ENCODE measurements at regions not wholly inside any gene's neighbourhood (a gene's known extent, or its start where the extent isn't known, plus 50 kb on each side); places are given as distances from the start of the nearest gene placed in this dataset.

DNA sequence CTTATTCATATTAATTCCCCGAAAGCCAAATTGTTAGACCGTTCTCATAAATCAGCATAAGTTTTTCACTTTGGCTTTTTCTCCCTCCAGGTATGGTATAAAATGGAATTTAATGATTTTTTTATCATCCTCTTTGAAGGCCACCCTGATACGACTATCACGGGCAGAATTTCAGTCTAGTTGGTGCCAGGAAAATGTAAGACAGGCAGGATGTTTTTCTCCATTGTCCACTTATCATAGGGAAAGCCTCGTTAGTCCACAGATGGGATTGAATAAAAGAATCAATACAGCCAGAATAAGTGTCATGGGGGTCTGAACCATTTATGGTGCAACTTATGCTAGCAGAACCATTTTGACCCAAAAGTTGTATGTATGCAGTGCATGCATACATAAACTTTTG lies 566.0 kb upstream of the ARGLU1 start:
- no peak for DNase-seq (ENCODE audit: extremely low spot score)
- TF ChIP-seq CTCF (IDR thresholded peaks at IDR 0.05; ENCODE audit: control extremely low read depth, extremely low read depth, low read depth, missing control alignments): no peak
- CTCF ChIA-PET: no interaction called here
- POLR2A ChIA-PET: no interaction called here

DNA sequence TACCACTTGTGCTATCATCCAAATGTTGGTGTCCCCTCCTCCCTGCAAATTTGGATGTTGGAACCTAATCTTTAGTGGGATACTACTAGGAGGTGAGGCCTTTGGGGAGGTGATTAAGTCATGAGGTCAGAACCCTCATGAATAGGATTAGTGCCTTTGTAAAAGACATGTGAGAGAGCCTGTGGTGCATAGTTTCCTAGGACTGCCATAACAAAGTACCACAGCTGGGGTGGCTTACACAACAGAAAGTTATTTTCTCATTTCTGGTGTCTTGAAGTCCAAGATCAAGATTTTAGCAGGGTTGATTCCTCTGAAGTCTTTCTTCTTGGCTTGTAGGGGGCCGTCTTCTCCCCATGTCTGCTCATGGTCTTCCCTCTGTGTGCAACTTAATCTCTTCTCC lies 562.6 kb upstream of the ARGLU1 start:
- POLR2A ChIA-PET: no interaction called here
- CTCF ChIA-PET: interaction anchor here (1.4 kb wide), 1 partner anchor 13 kb away, joined by 3 read pairs; no protein-coding TSS in a partner anchor
- no peak for DNase-seq (ENCODE audit: extremely low spot score)
- TF ChIP-seq CTCF (IDR thresholded peaks at IDR 0.05; ENCODE audit: control extremely low read depth, extremely low read depth, low read depth, missing control alignments): no peak

DNA sequence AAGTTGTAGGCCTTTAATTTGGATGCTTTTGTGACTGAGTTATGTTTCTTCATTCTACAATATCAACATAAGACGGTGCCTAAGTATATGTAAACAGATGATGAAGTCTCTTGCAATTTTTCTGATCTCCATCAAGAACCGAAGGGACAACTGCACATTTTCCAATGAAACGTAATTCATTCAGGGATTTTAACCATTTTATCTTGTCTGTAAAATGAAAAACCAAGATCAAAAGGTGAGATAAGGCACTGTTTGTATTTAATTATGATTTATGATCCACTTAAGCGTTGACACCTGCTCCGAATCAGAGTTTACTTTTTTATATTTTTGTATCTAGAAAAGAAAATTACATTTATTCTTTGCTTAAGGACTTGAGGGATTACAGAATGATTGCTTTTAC lies 556.8 kb upstream of the ARGLU1 start:
- ChIA-PET CTCF (interaction anchor here (1.3 kb wide), 1 partner anchor 10 kb away, joined by 3 read pairs; no protein-coding TSS in a partner anchor), POLR2A (no interaction called here)
- no peak for TF ChIP-seq CTCF (IDR thresholded peaks at IDR 0.05; ENCODE audit: control extremely low read depth, extremely low read depth, low read depth, missing control alignments)
- DNase-seq (ENCODE audit: extremely low spot score): no peak

DNA sequence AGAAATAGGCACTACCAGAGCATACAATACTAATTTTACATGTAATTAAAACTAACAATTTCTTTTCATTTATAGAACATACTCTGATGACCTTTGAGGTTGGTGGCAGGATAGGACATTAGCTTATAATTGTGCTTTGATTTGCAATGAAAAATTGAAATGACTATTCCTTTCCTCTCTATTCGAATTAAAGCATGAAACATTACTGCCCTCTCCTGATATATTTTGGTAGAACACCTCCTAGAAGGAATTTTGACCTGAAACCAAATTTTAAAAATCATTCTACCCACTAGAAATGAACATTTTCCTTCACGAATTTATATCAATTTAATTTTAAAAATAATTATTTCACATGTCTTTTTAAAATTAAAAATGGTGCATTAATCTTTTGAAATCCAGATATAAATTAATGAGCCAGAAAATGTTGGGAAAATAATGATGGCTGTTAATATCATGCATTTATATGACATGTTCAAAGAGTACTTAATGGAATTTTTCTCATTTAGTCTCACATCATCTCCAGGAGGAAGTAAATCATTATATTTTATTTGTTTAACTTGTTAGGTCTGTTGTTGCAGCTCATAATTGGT lies 556.3 kb upstream of the ARGLU1 start:
- ChIA-PET CTCF (interaction anchor here (1.3 kb wide), 1 partner anchor 11 kb away, joined by 3 read pairs; no protein-coding TSS in a partner anchor), POLR2A (no interaction called here)
- no peak for DNase-seq (ENCODE audit: extremely low spot score)

DNA sequence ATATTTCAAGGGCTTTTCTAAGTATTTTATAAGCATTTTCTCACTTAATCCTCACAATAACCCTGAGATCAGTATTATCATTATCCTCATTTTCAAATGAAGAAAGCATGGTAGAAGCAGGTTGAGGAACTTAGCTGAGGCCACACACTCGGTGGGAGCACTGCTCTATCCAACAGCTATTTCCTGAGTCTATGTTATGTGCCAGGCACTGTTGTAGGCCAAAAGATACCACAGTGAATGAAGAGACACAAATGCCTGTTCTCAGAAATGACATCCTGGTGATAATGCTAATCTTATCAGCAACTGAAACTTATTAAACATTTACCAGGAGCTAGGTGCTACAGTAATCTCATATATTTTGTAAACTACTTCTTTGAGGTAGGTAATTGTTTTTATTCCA lies 553.9 kb upstream of the ARGLU1 start:
- no peak for TF ChIP-seq CTCF (IDR thresholded peaks at IDR 0.05; ENCODE audit: control extremely low read depth, extremely low read depth, low read depth, missing control alignments)
- POLR2A ChIA-PET: interaction anchor here (0.5 kb wide), 1 partner anchor 16 kb away, joined by 3 read pairs; no protein-coding TSS in a partner anchor
- CTCF ChIA-PET: interaction anchor here (1.5 kb wide), 1 partner anchor 11 kb away, joined by 3 read pairs; no protein-coding TSS in a partner anchor
- no peak for DNase-seq (ENCODE audit: extremely low spot score)

More for the DNA sequence above, 556.3 kb upstream of the ARGLU1 start:
- peak; percentile 26 for TF ChIP-seq CTCF (IDR thresholded peaks at IDR 0.05; ENCODE audit: control extremely low read depth, extremely low read depth, low read depth, missing control alignments)

DNA sequence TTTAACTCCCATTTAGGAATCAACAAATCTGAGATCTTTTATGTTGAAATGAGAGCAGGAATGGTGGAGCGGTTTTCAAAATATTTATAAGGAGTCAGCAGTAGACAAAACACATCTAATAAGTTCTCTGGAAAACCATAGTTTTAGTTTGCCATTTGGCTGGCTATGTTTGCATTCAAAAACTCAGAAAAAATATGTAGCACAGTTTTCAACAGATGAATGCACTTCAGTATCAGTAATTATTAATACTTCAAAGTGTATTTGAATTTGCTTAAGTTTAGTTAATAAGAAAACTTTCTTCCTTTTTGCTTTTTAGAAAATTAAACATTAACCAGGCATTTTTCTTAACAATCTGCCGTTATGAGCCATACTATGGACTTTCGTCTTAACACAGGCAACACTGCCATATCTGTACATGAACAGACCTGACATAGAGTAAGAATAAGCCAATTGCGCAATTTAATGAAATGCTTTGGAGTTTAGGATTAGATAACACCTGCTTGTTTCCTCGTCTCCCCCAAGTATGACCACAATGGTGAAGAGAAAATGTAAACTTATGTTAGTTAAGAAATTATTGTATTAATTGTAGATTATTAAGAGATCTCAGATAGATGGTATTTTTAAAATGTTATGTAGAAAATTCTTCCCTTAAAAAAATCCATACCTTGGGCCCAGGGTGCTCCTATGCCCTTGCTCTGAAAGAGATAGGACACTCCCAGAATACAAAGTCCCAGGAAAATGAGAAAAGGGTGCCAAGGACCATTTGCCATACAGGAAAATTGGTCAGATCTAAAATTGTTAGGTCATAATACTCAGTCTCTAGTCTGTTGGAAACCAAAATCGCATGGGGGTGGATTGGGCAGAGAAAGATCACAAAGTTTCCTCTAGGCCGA lies 552.3 kb upstream of the ARGLU1 start:
- DNase-seq (ENCODE audit: extremely low spot score): no peak
- no peak for TF ChIP-seq CTCF (IDR thresholded peaks at IDR 0.05; ENCODE audit: control extremely low read depth, extremely low read depth, low read depth, missing control alignments)
- ChIA-PET POLR2A (no interaction called here), CTCF (no interaction called here)
